GM18907 (cell line): ENCODE measurements at regions not wholly inside any gene's neighbourhood (a gene's known extent, or its start where the extent isn't known, plus 50 kb on each side); places are given as distances from the start of the nearest gene placed in this dataset.

Experiments used
- ATAC-seq: cut with Tn5 transposase; IDR thresholded peaks from one replicate; pipeline ENCODE4 v1.9.1; 2021; ENCODE audit warnings: mild to moderate bottlenecking, moderate library complexity; ENCODE audit not compliant: unreplicated experiment

- ATAC-seq, result no peak
These were observed 140.2 kb downstream of the GMNC start for GRCh38 chr3:190722181-190722905.

DNA sequence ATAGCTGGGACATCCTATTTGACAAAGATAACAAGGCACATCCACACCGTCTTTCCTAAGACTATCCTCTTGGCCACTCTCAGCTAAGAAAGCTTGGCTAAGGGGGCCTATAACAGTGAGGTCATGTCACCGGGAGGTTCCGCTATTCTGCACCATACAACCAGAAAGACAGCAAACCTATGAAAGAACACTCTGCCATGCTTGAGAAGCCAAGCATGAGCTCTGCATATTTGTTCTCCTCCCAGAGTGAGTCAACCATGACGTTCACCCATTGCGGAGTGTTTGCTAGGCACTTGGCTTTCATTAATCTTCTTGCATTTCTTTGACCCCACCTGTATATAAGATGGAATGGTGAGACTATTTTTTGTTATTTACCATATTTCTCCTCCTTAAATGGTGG is 141.2 kb downstream of the GMNC start:
- peak; percentile 95 for ATAC-seq

- no peak for ATAC-seq
These were observed 143.8 kb downstream of the GMNC start for GRCh38 chr3:190718671-190719070.

- no peak for ATAC-seq
These were observed 144.4 kb downstream of the GMNC start for GRCh38 chr3:190718097-190718496.

GRCh38 chr3:190716961-190717360 is 145.5 kb downstream of the GMNC start:
- no peak for ATAC-seq

DNA sequence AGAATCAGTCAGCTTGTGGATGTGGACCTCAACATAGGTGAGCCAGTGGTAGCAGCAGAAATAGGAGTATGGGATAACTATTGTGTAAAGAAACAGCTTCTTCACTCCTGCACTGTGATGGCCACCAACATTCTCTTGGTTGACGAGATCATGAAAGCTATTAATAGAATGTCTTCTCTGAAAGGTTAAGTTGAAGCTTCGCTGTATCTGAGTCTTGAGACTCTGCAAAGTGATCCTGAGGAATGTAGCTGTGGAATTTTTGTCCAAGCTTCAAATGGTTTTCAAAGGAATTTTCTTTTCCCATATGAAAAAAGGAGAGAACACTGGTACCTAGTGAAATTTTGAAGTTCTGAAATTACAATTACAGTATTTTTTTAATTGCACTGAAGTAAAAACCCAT is 146.3 kb downstream of the GMNC start:
- no peak for ATAC-seq

- ATAC-seq, result no peak
These were observed 151.8 kb downstream of the GMNC start for GRCh38 chr3:190710723-190711122.

DNA sequence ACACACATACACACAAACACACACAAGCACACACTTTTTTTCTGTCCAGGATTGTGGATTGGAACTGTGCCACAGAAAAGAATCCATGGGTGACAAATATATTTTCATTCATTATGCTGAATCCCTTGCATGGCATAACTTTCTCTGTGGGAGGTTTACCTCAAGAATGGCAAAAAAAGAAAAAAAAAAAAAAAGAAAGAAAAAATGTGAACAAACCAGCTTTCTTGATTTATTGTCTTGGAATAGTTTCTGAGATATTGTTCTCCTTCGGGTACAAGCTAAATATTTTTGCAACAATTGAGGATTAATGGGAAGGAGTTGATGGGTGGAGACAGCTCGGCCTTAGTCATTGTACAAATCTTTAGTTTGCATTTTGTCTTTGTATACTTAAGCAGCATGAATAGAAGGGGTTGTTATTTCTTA is 153.1 kb downstream of the GMNC start:
- no peak for ATAC-seq
